SK-MEL-5 (cell line): ENCODE measurements at regions not wholly inside any gene's neighbourhood (a gene's known extent, or its start where the extent isn't known, plus 50 kb on each side); places are given as distances from the start of the nearest gene placed in this dataset.
"Not testable (repeated sequence)": the region's sequence is repeated elsewhere in the genome, so short reads cannot be mapped to it uniquely, and the experiment has no call there.

Experiments used
- DNase-seq: peaks from one replicate; pipeline ENCODE4 v3.0.0-alpha.2; 2016; ENCODE audit warnings: low read depth, low spot score
- in situ Hi-C: cut with HindIII; loops from 2 replicates; pipeline ENCODE4 v1.10.0; 2016; ENCODE audit warnings: low sequenced_read_pairs, high pct_unique_total_duplicates, low pct_unique_long_range_greater_than_20kb

DNA sequence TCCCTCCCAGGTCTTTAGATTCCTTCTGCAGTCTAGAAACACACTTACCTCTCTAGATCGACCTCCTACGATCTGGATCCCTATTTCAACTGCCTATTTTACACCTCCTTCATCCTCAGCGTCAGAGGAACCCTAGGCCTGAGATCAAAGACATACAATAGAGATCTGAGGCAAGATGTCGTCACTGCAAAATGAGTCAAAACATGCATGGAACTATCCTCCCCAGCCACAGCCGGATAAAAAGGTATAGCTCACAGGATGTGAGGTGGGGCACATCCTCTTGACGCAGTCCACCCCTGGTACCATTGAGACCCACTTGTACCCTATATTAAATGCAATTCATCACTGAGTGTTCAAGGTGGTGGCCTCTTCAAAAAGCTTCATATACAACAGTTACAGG lies 63.7 kb upstream of the DNAJC10 start:
- in situ Hi-C loops: no loop called here
- no peak for DNase-seq

DNA sequence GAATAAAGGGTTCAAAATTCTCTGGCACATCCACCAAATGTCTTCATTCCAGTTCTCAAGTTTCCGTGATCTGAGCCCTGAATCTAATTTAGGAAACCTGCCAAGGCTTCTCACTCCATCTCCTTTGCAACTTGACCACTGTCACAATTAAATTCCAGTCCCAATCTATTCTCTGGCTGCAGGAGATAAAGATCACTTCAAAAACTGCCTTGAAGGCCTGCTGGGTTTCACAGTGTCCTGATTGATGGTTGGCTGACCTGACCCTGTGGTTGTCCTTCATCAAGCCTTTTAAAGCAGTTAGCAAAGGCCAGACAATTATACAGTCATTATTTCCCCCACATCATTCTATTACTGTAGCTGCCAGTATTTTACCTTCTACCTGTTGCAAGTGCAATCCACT lies 60.3 kb upstream of the DNAJC10 start:
- DNase-seq: no peak
- in situ Hi-C loops: no loop called here

DNA sequence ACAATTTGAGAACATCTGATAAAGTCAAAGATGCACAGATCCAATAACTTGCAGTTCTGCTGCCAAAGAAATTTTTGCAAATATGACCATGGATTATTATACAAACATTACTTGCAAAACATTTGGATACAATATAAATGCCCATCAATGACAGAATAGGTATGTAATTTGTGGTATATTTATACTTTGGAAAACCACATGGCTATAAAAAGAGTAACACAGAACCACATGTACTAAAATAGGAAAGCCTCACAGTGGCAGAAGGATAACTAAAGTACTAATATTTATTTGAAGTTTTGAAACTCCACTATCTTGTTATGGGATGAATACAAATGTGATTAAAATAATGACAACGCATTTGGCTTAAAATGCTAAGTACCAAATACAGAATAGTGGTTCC lies 51.8 kb upstream of the DNAJC10 start:
- DNase-seq: no peak
- in situ Hi-C loops: no loop called here

DNA sequence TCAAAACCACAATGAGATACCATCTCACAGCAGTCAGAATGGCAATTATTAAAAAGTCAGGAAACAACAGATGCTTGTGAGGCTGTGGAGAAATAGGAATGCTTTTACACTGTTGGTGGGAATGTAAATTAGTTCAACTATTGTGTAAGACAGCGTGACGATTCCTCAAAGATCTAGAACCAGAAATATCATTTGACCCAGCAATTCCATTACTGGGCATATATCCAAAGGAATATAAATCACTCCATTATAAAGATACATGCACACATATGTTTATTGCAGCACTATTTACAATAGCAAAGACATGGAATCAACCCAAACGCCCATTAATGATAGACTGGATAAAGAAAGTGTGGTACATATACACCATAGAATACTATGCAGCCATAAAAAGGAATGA lies 50.6 kb upstream of the DNAJC10 start:
- DNase-seq, in situ Hi-C loops: not testable (repeated sequence)
